ENCODE measurements at regions not wholly inside any gene's neighbourhood (a gene's known extent, or its start where the extent isn't known, plus 50 kb on each side); places are given as distances from the start of the nearest gene placed in this dataset.
"Not testable (repeated sequence)": the region's sequence is repeated elsewhere in the genome, so short reads cannot be mapped to it uniquely, and the experiment has no call there.

- not testable (repeated sequence) for DNase-seq (ENCODE audit: low read depth in 4 of 4, low spot score in 3 of 4)
Measured at GRCh38 chr6:57983603-57984002, 666.2 kb downstream of the PRIM2 start.

- not testable (repeated sequence) for DNase-seq (ENCODE audit: low read depth in 4 of 4, low spot score in 3 of 4)
Measured at GRCh38 chr6:57984575-57984974, 667.1 kb downstream of the PRIM2 start.

- not testable (repeated sequence) for DNase-seq (ENCODE audit: low read depth in 4 of 4, low spot score in 3 of 4)
Measured at GRCh38 chr6:57985734-57986133, 668.3 kb downstream of the PRIM2 start.

GRCh38 chr6:57986584-57986983, 669.2 kb downstream of the PRIM2 start:
- not testable (repeated sequence) for DNase-seq (ENCODE audit: low read depth in 4 of 4, low spot score in 3 of 4)

- not testable (repeated sequence) for DNase-seq (ENCODE audit: low read depth in 4 of 4, low spot score in 3 of 4)
Measured at GRCh38 chr6:57989520-57990080, 672.2 kb downstream of the PRIM2 start.

- DNase-seq (ENCODE audit: low read depth in 4 of 4, low spot score in 3 of 4), result not testable (repeated sequence)
Measured at GRCh38 chr6:57998858-57999619, 681.6 kb downstream of the PRIM2 start.

GRCh38 chr6:58000233-58000632, 682.8 kb downstream of the PRIM2 start:
- not testable (repeated sequence) for DNase-seq (ENCODE audit: low read depth in 4 of 4, low spot score in 3 of 4)

- not testable (repeated sequence) for DNase-seq (ENCODE audit: low read depth in 4 of 4, low spot score in 3 of 4)
Measured at GRCh38 chr6:58003417-58004167, 686.2 kb downstream of the PRIM2 start.

GRCh38 chr6:58007334-58008000, 690.0 kb downstream of the PRIM2 start:
- not testable (repeated sequence) for DNase-seq (ENCODE audit: low read depth in 4 of 4, low spot score in 3 of 4)

- not testable (repeated sequence) for DNase-seq (ENCODE audit: low read depth in 4 of 4, low spot score in 3 of 4)
Measured at GRCh38 chr6:58008001-58008335, 690.5 kb downstream of the PRIM2 start.

- DNase-seq (ENCODE audit: low read depth in 4 of 4, low spot score in 3 of 4), result not testable (repeated sequence)
Measured at GRCh38 chr6:58011954-58012600, 694.6 kb downstream of the PRIM2 start.

- not testable (repeated sequence) for DNase-seq (ENCODE audit: low read depth in 4 of 4, low spot score in 3 of 4)
Measured at GRCh38 chr6:58016614-58017013, 699.2 kb downstream of the PRIM2 start.

- DNase-seq (ENCODE audit: low read depth in 4 of 4, low spot score in 3 of 4), result not testable (repeated sequence)
Measured at GRCh38 chr6:58028188-58028587, 710.8 kb downstream of the PRIM2 start.

GRCh38 chr6:58038213-58038612, 720.8 kb downstream of the PRIM2 start:
- not testable (repeated sequence) for DNase-seq (ENCODE audit: low read depth in 4 of 4, low spot score in 3 of 4)

- DNase-seq (ENCODE audit: low read depth in 4 of 4, low spot score in 3 of 4), result not testable (repeated sequence)
Measured at GRCh38 chr6:58046584-58046983, 729.2 kb downstream of the PRIM2 start.

- not testable (repeated sequence) for DNase-seq (ENCODE audit: low read depth in 4 of 4, low spot score in 3 of 4)
Measured at GRCh38 chr6:58047389-58047788, 730.0 kb downstream of the PRIM2 start.

GRCh38 chr6:58047865-58048264, 730.4 kb downstream of the PRIM2 start:
- not testable (repeated sequence) for DNase-seq (ENCODE audit: low read depth in 4 of 4, low spot score in 3 of 4)

GRCh38 chr6:58055465-58056176, 738.2 kb downstream of the PRIM2 start:
- not testable (repeated sequence) for DNase-seq (ENCODE audit: low read depth in 4 of 4, low spot score in 3 of 4)

- not testable (repeated sequence) for DNase-seq (ENCODE audit: low read depth in 4 of 4, low spot score in 3 of 4)
Measured at GRCh38 chr6:58059701-58060100, 742.3 kb downstream of the PRIM2 start.

- not testable (repeated sequence) for DNase-seq (ENCODE audit: low read depth in 4 of 4, low spot score in 3 of 4)
Measured at GRCh38 chr6:58063542-58063941, 746.1 kb downstream of the PRIM2 start.

Data from right renal pelvis (tissue), 4 donors.